GM12873 (cell line): ENCODE measurements at regions not wholly inside any gene's neighbourhood (a gene's known extent, or its start where the extent isn't known, plus 50 kb on each side); places are given as distances from the start of the nearest gene placed in this dataset.

ENCODE experiments used
- CTCF ChIP-seq: IDR thresholded peaks from 2 replicates; pipeline ENCODE4 v1.5.1; 2012; ENCODE audit warnings: low read depth, mild to moderate bottlenecking, moderate library complexity, low read length, control low read depth; ENCODE audit not compliant: insufficient read depth; ENCODE audit errors: missing control alignments

DNA sequence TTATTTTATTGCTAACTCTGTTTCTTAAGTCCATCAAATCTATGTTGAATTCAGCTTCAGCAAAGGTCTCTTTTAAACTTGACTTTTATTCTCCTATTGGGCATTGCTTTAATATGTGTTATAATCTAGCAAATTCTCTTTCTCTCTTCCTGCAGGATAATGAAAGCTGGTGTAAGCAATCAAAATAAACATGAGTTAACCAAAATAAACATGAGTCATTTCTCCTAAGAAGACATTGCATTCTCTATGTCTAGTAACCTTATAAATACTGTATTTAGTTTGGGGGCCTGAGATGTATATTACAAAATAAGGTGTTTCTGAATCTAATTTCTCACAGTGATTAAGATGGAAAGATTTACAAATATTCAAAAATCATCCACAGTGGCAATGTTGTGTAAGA, 739.1 kb upstream of the ATXN7L3B start:
- TF ChIP-seq CTCF = no peak

DNA sequence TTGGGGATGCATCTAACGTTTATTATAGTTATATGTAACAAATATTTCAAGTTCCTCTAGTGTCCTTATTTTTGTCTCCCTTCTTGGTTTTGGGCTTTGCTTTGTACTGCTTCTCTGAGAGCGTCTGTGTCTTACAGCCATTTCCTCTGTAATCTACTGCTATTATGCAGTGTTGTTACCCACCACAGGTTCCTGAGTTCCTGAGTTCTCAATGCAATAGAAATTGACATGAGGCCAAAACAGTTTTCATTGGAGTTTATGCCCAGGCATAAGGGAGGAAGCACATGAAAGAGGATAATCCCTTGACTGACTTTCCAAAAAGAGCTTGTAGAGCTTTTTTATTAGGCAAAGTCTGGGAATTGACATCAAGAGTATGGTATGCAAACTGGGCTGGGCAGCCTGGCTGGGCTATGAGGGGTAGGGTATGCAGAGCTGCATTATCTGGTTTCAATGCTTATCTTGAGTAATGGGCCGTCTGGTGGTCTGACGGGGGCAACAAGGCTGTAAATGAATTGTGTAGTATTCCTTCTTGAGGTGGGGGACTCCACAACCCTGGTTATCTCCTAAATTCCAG, 722.5 kb upstream of the ATXN7L3B start:
- no peak for TF ChIP-seq CTCF

- no peak for TF ChIP-seq CTCF
Measured at GRCh38 chr12:73817161-73817560, 720.5 kb upstream of the ATXN7L3B start.

DNA sequence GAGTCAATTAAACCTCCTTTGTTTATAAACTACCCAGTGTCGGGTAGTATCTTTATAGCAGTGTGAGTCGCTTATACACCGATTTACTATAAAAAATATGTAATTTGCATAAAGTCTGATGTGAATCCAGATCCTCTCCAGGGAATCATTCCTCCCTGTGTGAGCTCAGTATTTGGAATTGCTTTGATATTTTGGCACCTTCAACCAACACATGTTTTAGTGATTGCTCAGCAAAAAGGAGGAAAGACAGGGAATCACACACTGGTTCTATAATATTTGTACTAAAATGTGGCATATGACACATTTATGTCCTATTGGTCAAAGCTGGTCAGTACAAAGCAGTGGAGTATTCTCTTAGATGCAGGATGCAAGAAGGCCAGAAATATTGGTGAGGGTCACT, 703.9 kb upstream of the ATXN7L3B start:
- no peak for TF ChIP-seq CTCF

DNA sequence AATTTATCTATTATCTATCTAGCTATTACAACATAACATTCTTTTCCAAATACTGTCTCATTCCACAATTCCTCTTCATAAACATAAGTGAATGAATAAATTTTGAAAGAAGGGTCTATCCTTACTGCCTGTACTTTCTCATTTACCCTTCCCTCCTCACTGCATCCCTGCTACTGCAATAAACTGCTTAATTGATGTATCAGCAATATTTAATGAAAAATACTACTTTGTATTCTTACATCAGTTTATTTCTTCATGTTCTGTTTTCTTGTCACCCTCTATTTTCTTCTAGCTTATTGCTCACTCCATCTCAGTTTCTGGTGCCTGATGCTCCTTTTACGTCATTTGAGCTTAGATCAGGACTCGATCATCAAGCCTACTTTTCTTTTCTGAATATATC, 695.7 kb upstream of the ATXN7L3B start:
- no peak for TF ChIP-seq CTCF

- TF ChIP-seq CTCF = no peak
Measured at GRCh38 chr12:73863546-73863945, 674.1 kb upstream of the ATXN7L3B start.

- TF ChIP-seq CTCF = no peak
Measured at GRCh38 chr12:73867147-73867546, 670.5 kb upstream of the ATXN7L3B start.
